Body of pancreas (tissue), 4 donors: ENCODE measurements at regions not wholly inside any gene's neighbourhood (a gene's known extent, or its start where the extent isn't known, plus 50 kb on each side); places are given as distances from the start of the nearest gene placed in this dataset.
A peak's percentile ranks its signal among the peaks of the same experiment; 100 is the strongest.
"Not testable (repeated sequence)": the region's sequence is repeated elsewhere in the genome, so short reads cannot be mapped to it uniquely, and the experiment has no call there.

Experiments
- ATAC-seq: fragments of 150-250 bp; one replicate; pipeline ENCODE4 v1.9.1; 2016
- DNase-seq, 4 donors: peaks; one replicate each; pipeline ENCODE4 v3.0.0-alpha.2; 2019
- H3K27ac ChIP-seq, 4 donors: fragments of 200-600 bp; sonication (generic); 1 replicate in 3 of 4; 2 replicates in 1 of 4; pipeline versions ENCODE4 v1.5.1 to v1.6.1; 2016 to 2019; ENCODE audit warnings: mild to moderate bottlenecking in 1 of 4, mixed read lengths in 1 of 4, moderate library complexity in 1 of 4
- H3K27me3 ChIP-seq, 2 donors: fragments of 200-600 bp; sonication (generic); one replicate each; pipeline ENCODE4 v1.6.0; 2016; ENCODE audit warnings: mild to moderate bottlenecking in 1 of 2
- H3K36me3 ChIP-seq, 2 donors: fragments of 200-600 bp; sonication (generic); replicated peaks in 1 of 2; 2 replicates each; pipeline ENCODE4 v1.5.1; 2016; ENCODE audit warnings: low read depth in 2 of 2; ENCODE audit not compliant: insufficient read depth in 1 of 2
- H3K4me1 ChIP-seq: fragments of 200-600 bp; sonication (generic); one replicate; pipeline ENCODE4 v1.6.0; 2016
- H3K4me3 ChIP-seq, 2 donors: fragments of 200-600 bp; sonication (generic); 1 replicate in 1 of 2; 2 replicates in 1 of 2; pipeline ENCODE4 v1.5.1; 2016 to 2019
- H3K9me3 ChIP-seq, 3 donors: fragments of 200-600 bp; sonication (generic); 1 replicate in 2 of 3; 2 replicates in 1 of 3; pipeline ENCODE4 v1.5.1; 2016
- CTCF ChIP-seq, 7 experiments: fragments of 450-650 bp in 4 of 7; fragments of 200-600 bp in 3 of 7; sonication (generic) in 3 of 7; IDR thresholded peaks; one replicate each; pipeline ENCODE4 v1.5.1; 2016 to 2019; ENCODE audit warnings: antibody characterized with exemption in 7 of 7
- POLR2A ChIP-seq, 3 donors: fragments of 450-650 bp; IDR thresholded peaks; one replicate each; pipeline ENCODE4 v1.6.1; 2016; ENCODE audit warnings: antibody characterized with exemption in 3 of 3, mild to moderate bottlenecking in 2 of 3
- WGBS, 2 donors: methylation state at CpG; one replicate each; pipeline ENCODE4 v1.1.5; 2017; 5-methylcytosine and 5-hydroxymethylcytosine counted together
- intact Hi-C: fragments of 100-400 bp; cut with DNase I; formaldehyde crosslinking; loops from one replicate; pipeline ENCODE4 v1.15.1; 2023

GRCh38 chr11:89608234-89608966 lies 101.7 kb upstream of the TRIM77 start:
- H3K4me1 ChIP-seq = no peaks in the 10 kb centered on the region
- no peaks in the 10 kb centered on the region for H3K36me3 ChIP-seq
- TF ChIP-seq POLR2A (IDR thresholded peaks at IDR 0.05) = no peak
- TF ChIP-seq CTCF (IDR thresholded peaks at IDR 0.05) = no peak
- ATAC-seq (no peak), DNase-seq (no peak)
- intact Hi-C loops = no loop called here
- H3K27ac ChIP-seq = no peak overlapping the region
- H3K4me3 ChIP-seq = no peak overlapping the region
- 58 to 63% methylated on average over 4 of the region's 4 CpGs for WGBS, 2 donors
- no peaks in the 10 kb centered on the region for H3K27me3 ChIP-seq
- no peaks in the 10 kb centered on the region for H3K9me3 ChIP-seq

DNA sequence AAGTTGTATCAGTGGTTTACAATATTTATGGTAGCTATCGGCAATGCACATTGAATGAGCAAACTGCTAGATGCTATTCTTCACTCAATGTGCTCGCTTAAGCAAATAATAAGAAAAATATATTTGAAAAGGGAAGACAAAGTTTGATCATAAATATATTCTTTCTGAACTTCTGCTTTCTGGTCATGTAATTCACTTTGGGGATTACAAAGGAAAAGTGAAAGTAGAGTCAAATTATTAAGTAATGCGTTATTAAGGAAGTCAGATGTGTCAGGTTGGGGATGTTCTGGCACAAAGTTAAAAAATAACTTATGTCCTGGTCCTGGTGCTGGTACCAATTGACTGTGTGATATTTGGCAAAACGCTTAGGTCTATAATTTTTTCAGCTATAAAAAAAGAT lies 98.0 kb upstream of the TRIM77 start:
- 54 to 61% methylated on average over 4 of the region's 4 CpGs for WGBS, 2 donors
- ATAC-seq (no peak), DNase-seq (no peak)
- Histone ChIP-seq H3K4me3 (no peak overlapping the region), H3K27ac (no peak overlapping the region), H3K4me1 (no peaks in the 10 kb centered on the region), H3K9me3 (no peaks in the 10 kb centered on the region), H3K36me3 (no peaks in the 10 kb centered on the region), H3K27me3 (no peaks in the 10 kb centered on the region)
- intact Hi-C loops = no loop called here
- TF ChIP-seq CTCF (IDR thresholded peaks at IDR 0.05) (no peak), POLR2A (IDR thresholded peaks at IDR 0.05) (no peak)

GRCh38 chr11:89613911-89614310 lies 96.2 kb upstream of the TRIM77 start:
- no peaks in the 10 kb centered on the region for H3K9me3 ChIP-seq
- ATAC-seq = no peak
- no peak overlapping the region for H3K4me3 ChIP-seq
- no peaks in the 10 kb centered on the region for H3K36me3 ChIP-seq
- no peaks in the 10 kb centered on the region for H3K4me1 ChIP-seq
- TF ChIP-seq CTCF (IDR thresholded peaks at IDR 0.05) (no peak), POLR2A (IDR thresholded peaks at IDR 0.05) (no peak)
- WGBS, 2 donors = 42 to 51% methylated on average over 3 of the region's 3 CpGs
- DNase-seq = no peak
- intact Hi-C loops = no loop called here
- H3K27me3 ChIP-seq = no peaks in the 10 kb centered on the region
- H3K27ac ChIP-seq = no peak overlapping the region

- WGBS, 2 donors = 11 to 16% methylated on average over 5 of the region's 5 CpGs
- intact Hi-C loops, H3K4me1 ChIP-seq, ATAC-seq, H3K27me3 ChIP-seq, H3K4me3 ChIP-seq, H3K9me3 ChIP-seq, H3K36me3 ChIP-seq, H3K27ac ChIP-seq: not testable (repeated sequence)
- peak in 2 of 4 donors; percentile 2 to 40 for DNase-seq
- TF ChIP-seq CTCF (IDR thresholded peaks at IDR 0.05) = peak in 2 of 7 experiments; percentile 16 to 36
Measured at GRCh38 chr11:89614428-89614827, 95.7 kb upstream of the TRIM77 start.

DNA sequence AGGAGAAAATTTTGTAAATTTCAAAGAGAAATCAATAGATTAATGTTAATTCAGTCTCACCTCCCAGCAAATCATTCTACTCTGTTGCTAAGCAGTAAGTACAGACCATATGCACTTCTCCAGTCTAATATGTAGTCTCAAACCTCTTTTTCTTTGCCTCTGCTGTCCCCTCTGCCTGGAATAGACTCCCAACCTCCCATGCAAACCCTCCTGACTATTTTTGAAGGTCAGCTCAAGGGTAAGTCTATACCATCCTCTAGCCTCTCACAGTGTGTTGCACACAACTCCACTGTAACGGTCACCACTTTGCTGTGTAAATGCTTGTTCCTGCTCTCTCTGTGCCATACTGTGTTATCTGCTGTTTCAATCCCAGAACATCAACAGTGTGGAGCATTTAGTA lies 94.5 kb upstream of the TRIM77 start:
- H3K27ac ChIP-seq, ATAC-seq: not testable (repeated sequence)

GRCh38 chr11:89616161-89616560 lies 93.9 kb upstream of the TRIM77 start:
- DNase-seq, H3K27me3 ChIP-seq, H3K36me3 ChIP-seq, H3K9me3 ChIP-seq, H3K4me3 ChIP-seq, H3K27ac ChIP-seq, H3K4me1 ChIP-seq, intact Hi-C loops, ATAC-seq: not testable (repeated sequence)
- WGBS, 2 donors = 60 to 77% methylated on average over 3 of the region's 3 CpGs

More for the DNA sequence above, 94.5 kb upstream of the TRIM77 start:
- intact Hi-C loops, H3K4me1 ChIP-seq, DNase-seq, H3K27me3 ChIP-seq, H3K9me3 ChIP-seq, H3K36me3 ChIP-seq, H3K4me3 ChIP-seq: not testable (repeated sequence)
- whole genome bisulfite sequencing, 2 donors = 83 to 96% methylated on average over 1 of the region's 1 CpG
